ENCODE measurements at regions not wholly inside any gene's neighbourhood (a gene's known extent, or its start where the extent isn't known, plus 50 kb on each side); places are given as distances from the start of the nearest gene placed in this dataset.
A peak's percentile ranks its signal among the peaks of the same experiment; 100 is the strongest.
"Not testable (repeated sequence)": the region's sequence is repeated elsewhere in the genome, so short reads cannot be mapped to it uniquely, and the experiment has no call there.

DNA sequence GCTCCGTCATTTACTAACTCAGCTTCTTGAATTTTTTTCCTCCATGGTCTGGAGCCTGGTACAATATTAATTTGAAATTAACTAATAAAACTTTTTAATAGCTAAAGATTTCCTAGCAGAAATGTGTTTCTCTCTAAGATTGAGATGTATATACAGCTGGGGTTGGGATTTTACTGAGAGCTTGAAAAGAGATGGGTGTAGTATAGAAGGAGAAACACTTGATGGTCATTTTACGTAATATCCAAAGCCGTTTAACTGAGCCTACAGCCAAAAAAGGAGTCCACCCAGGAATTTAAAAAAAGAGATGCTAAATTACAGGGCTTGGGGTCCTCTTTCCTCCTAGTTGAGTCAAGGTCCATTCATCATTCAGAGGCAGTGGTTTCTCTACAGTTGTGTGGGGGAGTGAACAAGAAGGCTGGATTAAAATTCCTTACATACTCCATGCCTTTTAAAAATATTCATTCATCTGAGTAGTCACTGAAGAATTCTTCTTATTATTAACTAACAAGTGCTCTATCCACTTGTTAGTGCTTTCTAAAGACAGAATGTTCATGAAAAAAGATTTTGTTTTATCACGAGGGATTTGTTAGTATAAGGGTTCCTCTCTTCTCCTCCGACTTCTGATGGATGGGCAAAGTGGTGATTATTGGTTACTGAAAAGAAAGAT, 255.3 kb upstream of the IL12A start:
- peaks cover 23% of the 10 kb centered on the region for H3K4me1 ChIP-seq (ENCODE audit: control insufficient read depth, insufficient read depth, low read length)
- H3K9me3 ChIP-seq (ENCODE audit: control insufficient read depth, insufficient read depth, low read length) = no peaks in the 10 kb centered on the region
- H3K27me3 ChIP-seq (ENCODE audit: control insufficient read depth, insufficient read depth, low read length) = no peaks in the 10 kb centered on the region
- H3K9ac ChIP-seq (ENCODE audit: low read depth, low read length) = no peak overlapping the region
- H3K36me3 ChIP-seq (ENCODE audit: control insufficient read depth, insufficient read depth, low read length) = no peaks in the 10 kb centered on the region
- H3K4me3 ChIP-seq (ENCODE audit: low read depth, low read length) = peak overlapping the region; percentile 46

DNA sequence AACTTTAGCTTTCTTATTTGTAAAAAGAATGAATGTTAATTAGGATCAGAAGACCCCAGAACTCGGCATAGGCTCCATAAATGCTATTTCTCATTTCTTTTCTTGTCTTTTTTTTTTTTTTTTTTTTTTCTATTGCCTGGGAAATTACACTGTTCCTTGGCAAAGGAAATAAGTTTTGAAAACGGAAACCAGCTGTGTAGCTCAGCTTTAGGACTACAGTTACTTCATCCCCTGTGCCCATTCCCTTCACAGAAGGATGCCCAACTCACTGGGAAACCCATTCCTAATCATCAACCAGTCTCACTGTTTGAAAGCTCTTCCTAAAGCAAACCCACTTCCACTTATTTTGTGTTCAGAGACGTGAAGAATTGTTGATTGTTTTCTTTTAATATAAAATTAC, 254.0 kb upstream of the IL12A start:
- H3K36me3 ChIP-seq (ENCODE audit: control insufficient read depth, insufficient read depth, low read length) = no peaks in the 10 kb centered on the region
- no peaks in the 10 kb centered on the region for H3K9me3 ChIP-seq (ENCODE audit: control insufficient read depth, insufficient read depth, low read length)
- no peak overlapping the region for H3K9ac ChIP-seq (ENCODE audit: low read depth, low read length)
- peaks cover 23% of the 10 kb centered on the region for H3K4me1 ChIP-seq (ENCODE audit: control insufficient read depth, insufficient read depth, low read length)
- H3K27me3 ChIP-seq (ENCODE audit: control insufficient read depth, insufficient read depth, low read length) = no peaks in the 10 kb centered on the region
- no peak overlapping the region for H3K4me3 ChIP-seq (ENCODE audit: low read depth, low read length)

DNA sequence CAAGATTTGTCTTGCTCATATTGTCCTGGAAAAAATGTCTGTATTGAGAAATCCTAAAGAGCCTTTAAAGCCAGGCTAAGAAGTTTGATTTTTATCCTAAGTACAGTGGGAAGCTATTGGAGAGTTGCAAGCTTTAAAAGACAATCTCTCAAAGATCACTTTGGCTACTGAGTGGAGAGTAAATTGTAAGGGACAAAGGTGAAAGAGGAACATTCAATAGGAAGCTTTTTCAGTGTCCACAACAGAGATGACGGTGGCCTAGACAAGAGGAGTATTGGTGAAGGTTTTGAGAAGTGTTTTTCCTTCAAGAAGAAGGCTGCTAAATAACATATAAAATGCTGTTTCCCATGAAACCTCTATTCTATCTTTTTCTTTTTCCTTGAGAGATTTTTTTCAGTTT, 249.5 kb upstream of the IL12A start:
- no peaks in the 10 kb centered on the region for H3K27me3 ChIP-seq (ENCODE audit: control insufficient read depth, insufficient read depth, low read length)
- no peaks in the 10 kb centered on the region for H3K9me3 ChIP-seq (ENCODE audit: control insufficient read depth, insufficient read depth, low read length)
- H3K9ac ChIP-seq (ENCODE audit: low read depth, low read length) = no peak overlapping the region
- H3K36me3 ChIP-seq (ENCODE audit: control insufficient read depth, insufficient read depth, low read length) = no peaks in the 10 kb centered on the region
- no peak overlapping the region for H3K4me3 ChIP-seq (ENCODE audit: low read depth, low read length)
- no peaks in the 10 kb centered on the region for H3K4me1 ChIP-seq (ENCODE audit: control insufficient read depth, insufficient read depth, low read length)

DNA sequence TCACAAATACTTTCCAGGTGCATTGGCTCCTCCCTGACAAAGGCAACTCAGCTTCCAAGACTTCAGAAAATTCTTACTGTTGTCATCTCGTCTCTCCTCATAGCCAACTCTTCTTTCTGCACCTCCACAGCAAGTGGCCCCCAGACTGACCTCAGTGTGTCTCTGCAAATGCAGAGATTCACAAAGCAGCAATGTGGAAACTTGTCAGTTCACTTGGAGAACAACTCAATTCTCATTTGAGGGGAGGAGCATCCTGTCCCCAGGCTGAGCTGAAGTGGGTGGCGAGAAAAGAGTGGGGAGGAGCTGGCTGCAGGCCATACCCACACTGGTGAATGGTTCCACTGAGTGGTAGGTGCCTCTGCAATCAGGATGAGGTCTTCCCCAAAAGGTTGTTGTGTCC, 248.7 kb upstream of the IL12A start:
- Histone ChIP-seq H3K4me1 (ENCODE audit: control insufficient read depth, insufficient read depth, low read length) (no peaks in the 10 kb centered on the region), H3K36me3 (ENCODE audit: control insufficient read depth, insufficient read depth, low read length) (no peaks in the 10 kb centered on the region), H3K27me3 (ENCODE audit: control insufficient read depth, insufficient read depth, low read length) (no peaks in the 10 kb centered on the region), H3K9ac (ENCODE audit: low read depth, low read length) (no peak overlapping the region), H3K4me3 (ENCODE audit: low read depth, low read length) (no peak overlapping the region), H3K9me3 (ENCODE audit: control insufficient read depth, insufficient read depth, low read length) (no peaks in the 10 kb centered on the region)

DNA sequence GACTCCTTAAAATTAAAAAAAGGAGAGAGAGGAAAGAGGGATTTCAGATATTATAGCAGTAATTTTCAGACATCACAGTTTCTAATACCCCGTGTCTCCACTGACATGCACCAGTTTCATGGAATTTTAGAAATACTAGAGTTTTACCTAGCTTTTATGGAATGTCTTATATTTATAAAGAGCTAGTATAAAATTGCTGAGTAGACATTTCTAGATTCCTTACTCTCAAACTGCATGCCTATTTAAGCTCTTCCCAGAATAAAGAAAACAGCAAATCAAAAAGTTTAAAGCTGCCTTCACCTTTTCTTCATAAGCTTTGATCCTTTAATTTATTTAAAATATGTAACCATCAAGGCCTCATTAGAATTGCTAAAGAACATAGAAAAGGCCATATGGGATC, 247.4 kb upstream of the IL12A start:
- H3K4me1 ChIP-seq (ENCODE audit: control insufficient read depth, insufficient read depth, low read length) = no peaks in the 10 kb centered on the region
- no peak overlapping the region for H3K4me3 ChIP-seq (ENCODE audit: low read depth, low read length)
- H3K36me3 ChIP-seq (ENCODE audit: control insufficient read depth, insufficient read depth, low read length) = no peaks in the 10 kb centered on the region
- no peak overlapping the region for H3K9ac ChIP-seq (ENCODE audit: low read depth, low read length)
- no peaks in the 10 kb centered on the region for H3K27me3 ChIP-seq (ENCODE audit: control insufficient read depth, insufficient read depth, low read length)
- H3K9me3 ChIP-seq (ENCODE audit: control insufficient read depth, insufficient read depth, low read length) = no peaks in the 10 kb centered on the region

DNA sequence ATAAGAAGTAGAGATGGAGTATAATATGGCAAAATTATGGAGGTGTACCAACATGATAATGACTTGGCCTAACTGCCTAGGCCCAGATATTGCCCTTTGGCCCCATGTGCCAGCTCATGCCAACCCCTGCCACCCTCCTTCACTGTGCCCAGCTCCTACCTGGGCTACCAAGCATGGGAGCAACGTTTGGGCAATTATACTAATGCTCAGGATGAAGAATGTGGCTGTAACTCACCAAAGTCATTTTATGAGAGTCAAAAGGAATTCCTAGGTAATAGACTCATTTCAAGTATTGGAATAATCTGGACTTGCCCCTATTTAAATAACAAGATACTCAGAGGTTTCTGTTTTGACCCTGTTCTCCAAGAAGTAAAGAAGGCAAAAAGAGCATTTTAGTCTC, 240.2 kb upstream of the IL12A start:
- H3K4me3 ChIP-seq (ENCODE audit: low read depth, low read length) = no peak overlapping the region
- no peaks in the 10 kb centered on the region for H3K4me1 ChIP-seq (ENCODE audit: control insufficient read depth, insufficient read depth, low read length)
- H3K9me3 ChIP-seq (ENCODE audit: control insufficient read depth, insufficient read depth, low read length) = no peaks in the 10 kb centered on the region
- no peak overlapping the region for H3K9ac ChIP-seq (ENCODE audit: low read depth, low read length)
- H3K36me3 ChIP-seq (ENCODE audit: control insufficient read depth, insufficient read depth, low read length) = no peaks in the 10 kb centered on the region
- H3K27me3 ChIP-seq (ENCODE audit: control insufficient read depth, insufficient read depth, low read length) = no peaks in the 10 kb centered on the region

DNA sequence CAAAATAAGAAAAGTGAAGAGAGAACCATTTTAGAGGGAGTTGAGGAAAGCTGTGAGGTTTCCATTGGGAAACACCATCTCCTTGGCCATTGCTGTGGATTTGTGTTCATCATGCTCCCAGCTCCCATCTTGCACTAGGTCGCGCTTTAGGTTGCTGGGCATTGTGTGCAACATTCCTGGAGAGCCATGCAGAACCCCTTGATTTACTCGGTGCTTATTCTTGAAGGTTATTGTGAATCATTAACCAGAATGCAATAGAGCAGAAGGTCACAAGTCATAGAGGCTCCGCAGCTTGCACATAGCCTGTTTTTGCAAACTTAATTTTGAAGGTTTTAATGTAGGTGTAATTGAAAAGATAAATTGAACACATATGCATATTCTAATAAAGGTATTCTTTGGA, 239.2 kb upstream of the IL12A start:
- no peaks in the 10 kb centered on the region for H3K36me3 ChIP-seq (ENCODE audit: control insufficient read depth, insufficient read depth, low read length)
- no peaks in the 10 kb centered on the region for H3K27me3 ChIP-seq (ENCODE audit: control insufficient read depth, insufficient read depth, low read length)
- no peak overlapping the region for H3K9ac ChIP-seq (ENCODE audit: low read depth, low read length)
- no peaks in the 10 kb centered on the region for H3K9me3 ChIP-seq (ENCODE audit: control insufficient read depth, insufficient read depth, low read length)
- no peaks in the 10 kb centered on the region for H3K4me1 ChIP-seq (ENCODE audit: control insufficient read depth, insufficient read depth, low read length)
- H3K4me3 ChIP-seq (ENCODE audit: low read depth, low read length) = no peak overlapping the region

DNA sequence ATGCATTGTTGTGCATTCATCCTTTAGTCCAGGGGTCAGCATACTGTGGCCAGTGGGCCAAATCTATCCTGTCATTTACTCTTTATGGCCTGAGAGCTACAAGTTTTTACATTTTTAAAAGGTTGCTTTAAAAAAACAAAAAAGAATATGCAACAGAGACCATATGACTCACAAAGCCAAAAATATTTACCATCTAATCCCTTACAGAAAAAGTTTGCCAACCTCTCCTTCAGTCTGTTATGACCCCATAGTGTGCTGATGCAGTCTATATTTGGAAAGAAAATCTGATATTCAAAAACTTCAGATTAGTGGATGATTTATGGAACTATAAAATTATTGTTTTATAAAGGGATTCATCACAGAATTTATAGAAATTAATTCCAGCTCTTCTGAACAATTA, 237.5 kb upstream of the IL12A start:
- H3K4me1 ChIP-seq (ENCODE audit: control insufficient read depth, insufficient read depth, low read length) = no peaks in the 10 kb centered on the region
- no peak overlapping the region for H3K4me3 ChIP-seq (ENCODE audit: low read depth, low read length)
- no peak overlapping the region for H3K9ac ChIP-seq (ENCODE audit: low read depth, low read length)
- no peaks in the 10 kb centered on the region for H3K27me3 ChIP-seq (ENCODE audit: control insufficient read depth, insufficient read depth, low read length)
- no peaks in the 10 kb centered on the region for H3K36me3 ChIP-seq (ENCODE audit: control insufficient read depth, insufficient read depth, low read length)
- H3K9me3 ChIP-seq (ENCODE audit: control insufficient read depth, insufficient read depth, low read length) = no peaks in the 10 kb centered on the region

DNA sequence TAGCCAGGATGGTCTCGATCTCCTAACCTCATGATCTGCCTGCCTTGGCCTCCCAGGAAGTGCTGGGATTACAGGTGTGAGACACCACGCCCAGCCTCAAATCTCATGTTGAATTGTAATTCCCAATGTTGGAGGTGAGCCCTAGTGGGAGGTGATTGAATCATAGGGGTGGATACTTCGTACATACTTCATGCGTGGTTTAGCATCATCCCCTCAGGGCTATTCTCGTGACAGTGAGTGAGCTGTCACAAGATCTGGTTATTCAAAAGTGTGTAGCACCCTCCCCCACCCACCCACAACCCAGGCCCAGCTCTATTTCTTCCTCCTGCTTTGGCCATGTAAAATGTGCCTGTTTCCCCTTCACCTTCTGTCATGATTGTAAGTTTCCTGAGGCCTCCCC, 236.9 kb upstream of the IL12A start:
- H3K9me3 ChIP-seq (ENCODE audit: control insufficient read depth, insufficient read depth, low read length) = no peaks in the 10 kb centered on the region
- no peak overlapping the region for H3K4me3 ChIP-seq (ENCODE audit: low read depth, low read length)
- no peaks in the 10 kb centered on the region for H3K27me3 ChIP-seq (ENCODE audit: control insufficient read depth, insufficient read depth, low read length)
- H3K4me1 ChIP-seq (ENCODE audit: control insufficient read depth, insufficient read depth, low read length) = no peaks in the 10 kb centered on the region
- no peaks in the 10 kb centered on the region for H3K36me3 ChIP-seq (ENCODE audit: control insufficient read depth, insufficient read depth, low read length)
- H3K9ac ChIP-seq (ENCODE audit: low read depth, low read length) = no peak overlapping the region

DNA sequence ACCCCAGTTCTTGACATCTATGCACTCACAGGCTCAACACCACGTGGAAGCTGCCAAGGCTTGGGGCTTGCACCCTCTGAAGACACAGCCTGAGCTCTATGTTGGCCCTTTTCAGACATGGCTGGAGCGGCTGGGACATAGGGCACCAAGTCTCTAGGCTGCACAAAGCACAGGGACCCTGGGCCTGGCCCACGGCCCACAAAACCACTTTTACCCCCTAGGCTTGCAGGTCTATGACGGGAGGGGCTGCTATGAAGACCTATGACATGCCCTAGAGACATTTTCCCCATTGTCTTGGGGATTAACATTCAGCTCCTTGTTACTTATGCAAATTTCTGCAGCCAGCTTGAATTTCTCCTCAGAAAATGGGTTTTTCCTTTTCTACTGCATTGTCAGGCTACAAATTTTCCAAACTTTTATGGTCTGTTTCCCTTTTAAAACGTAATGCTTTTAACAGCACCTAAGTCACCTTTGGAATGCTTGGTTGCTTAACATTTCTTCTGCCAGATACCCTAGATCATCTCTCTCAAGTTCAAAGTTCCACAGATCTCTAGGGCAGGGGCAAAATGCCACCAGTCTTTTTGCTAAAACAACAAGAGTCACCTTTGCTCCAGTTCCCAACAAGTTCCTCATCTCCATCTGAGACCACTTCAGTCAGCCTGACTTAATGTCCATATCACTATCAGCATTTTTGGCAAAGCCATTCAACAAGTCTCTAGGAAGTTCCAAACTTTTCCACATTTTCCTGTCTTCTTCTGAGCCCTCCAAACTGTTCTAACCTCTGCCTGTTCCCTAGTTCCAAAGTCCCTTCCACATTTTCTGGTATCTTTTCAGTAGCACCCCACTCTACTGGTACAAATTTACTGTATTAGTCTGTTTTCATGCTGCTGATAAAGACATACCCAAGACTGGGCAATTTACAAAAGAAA, 232.1 kb upstream of the IL12A start:
- H3K27me3 ChIP-seq (ENCODE audit: control insufficient read depth, insufficient read depth, low read length); H3K36me3 ChIP-seq (ENCODE audit: control insufficient read depth, insufficient read depth, low read length); H3K4me3 ChIP-seq (ENCODE audit: low read depth, low read length); H3K9ac ChIP-seq (ENCODE audit: low read depth, low read length); H3K9me3 ChIP-seq (ENCODE audit: control insufficient read depth, insufficient read depth, low read length); H3K4me1 ChIP-seq (ENCODE audit: control insufficient read depth, insufficient read depth, low read length): not testable (repeated sequence)

DNA sequence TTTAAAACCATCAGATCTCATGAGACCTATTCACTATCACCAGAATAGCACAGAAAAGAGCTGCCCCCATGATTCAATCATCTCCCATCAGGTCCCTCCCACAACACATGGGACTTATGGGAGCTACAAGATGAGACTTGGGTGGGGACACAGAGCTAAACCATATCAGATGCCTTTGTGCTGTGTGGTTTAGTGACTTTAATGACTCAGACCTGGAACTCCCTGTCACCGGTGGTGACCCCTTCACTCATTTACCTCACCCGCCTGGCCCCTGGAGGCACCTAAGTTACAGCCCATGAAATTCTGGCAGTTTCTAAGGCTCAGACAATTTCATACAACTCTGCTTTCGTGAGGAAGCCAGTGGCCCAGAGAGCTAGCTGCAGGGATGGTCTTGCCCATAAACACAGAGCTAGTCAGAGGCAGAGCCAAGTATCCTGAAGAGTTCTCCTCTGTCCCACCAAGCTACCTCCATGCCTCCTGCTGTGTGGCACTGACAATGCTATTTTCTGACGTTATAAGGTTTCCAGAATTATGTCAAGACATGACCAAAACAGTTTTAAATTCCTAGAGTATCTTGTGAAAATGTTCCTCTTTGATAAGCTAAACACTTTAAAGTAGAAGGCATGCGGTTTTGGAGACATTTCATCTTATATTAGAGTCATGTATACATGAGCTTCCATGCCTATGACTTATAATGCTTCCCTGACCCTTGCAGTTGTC, 231.1 kb upstream of the IL12A start:
- no peaks in the 10 kb centered on the region for H3K36me3 ChIP-seq (ENCODE audit: control insufficient read depth, insufficient read depth, low read length)
- no peak overlapping the region for H3K9ac ChIP-seq (ENCODE audit: low read depth, low read length)
- H3K27me3 ChIP-seq (ENCODE audit: control insufficient read depth, insufficient read depth, low read length) = no peaks in the 10 kb centered on the region
- peaks cover 5% of the 10 kb centered on the region for H3K4me1 ChIP-seq (ENCODE audit: control insufficient read depth, insufficient read depth, low read length)
- H3K9me3 ChIP-seq (ENCODE audit: control insufficient read depth, insufficient read depth, low read length) = no peaks in the 10 kb centered on the region
- no peak overlapping the region for H3K4me3 ChIP-seq (ENCODE audit: low read depth, low read length)
